Esophagus (tissue), 2 donors: ENCODE measurements at regions not wholly inside any gene's neighbourhood (a gene's known extent, or its start where the extent isn't known, plus 50 kb on each side); places are given as distances from the start of the nearest gene placed in this dataset.

Experiments
- H3K27ac ChIP-seq, 2 donors: one replicate each; pipeline ENCODE4 v1.5.1; 2013; ENCODE audit warnings: low read depth in 2 of 2, mild to moderate bottlenecking in 2 of 2, inconsistent platforms in 1 of 2, low read length in 1 of 2, moderate library complexity in 1 of 2
- H3K27me3 ChIP-seq, 2 donors: one replicate each; pipeline ENCODE4 v1.6.1; 2013; ENCODE audit warnings: low read length in 2 of 2, control low read depth in 1 of 2, mild to moderate bottlenecking in 1 of 2; ENCODE audit not compliant: insufficient read depth in 2 of 2, control insufficient read depth in 1 of 2
- H3K36me3 ChIP-seq, 2 donors: one replicate each; pipeline ENCODE4 v1.6.1; 2013; ENCODE audit warnings: low read length in 1 of 2; ENCODE audit not compliant: control insufficient read depth in 2 of 2, insufficient read depth in 2 of 2
- H3K4me1 ChIP-seq, 2 donors: one replicate each; pipeline ENCODE4 v1.6.1; 2013; ENCODE audit warnings: low read length in 1 of 2; ENCODE audit not compliant: control insufficient read depth in 2 of 2, insufficient read depth in 2 of 2
- H3K4me3 ChIP-seq, 2 donors: one replicate each; pipeline ENCODE4 v1.5.1; 2013; ENCODE audit warnings: low read length in 2 of 2, mild to moderate bottlenecking in 2 of 2, low read depth in 1 of 2, moderate library complexity in 1 of 2
- H3K9me3 ChIP-seq, 2 donors: one replicate each; pipeline ENCODE4 v1.6.1; 2013; ENCODE audit warnings: mild to moderate bottlenecking in 2 of 2, low read depth in 1 of 2, low read length in 1 of 2, moderate library complexity in 1 of 2; ENCODE audit not compliant: control insufficient read depth in 2 of 2, insufficient read depth in 1 of 2
- WGBS, 2 donors: extraction: QIAGEN DNeasy Blood & Tissue Kit; methylation state at CpG; one replicate each; pipeline ENCODE4 v1.1.7; 2013; 5-methylcytosine and 5-hydroxymethylcytosine counted together
- donor health status: healthy with polysubstance abuse.
- donor health status: Bipolar disorder and iron deficiency.

DNA sequence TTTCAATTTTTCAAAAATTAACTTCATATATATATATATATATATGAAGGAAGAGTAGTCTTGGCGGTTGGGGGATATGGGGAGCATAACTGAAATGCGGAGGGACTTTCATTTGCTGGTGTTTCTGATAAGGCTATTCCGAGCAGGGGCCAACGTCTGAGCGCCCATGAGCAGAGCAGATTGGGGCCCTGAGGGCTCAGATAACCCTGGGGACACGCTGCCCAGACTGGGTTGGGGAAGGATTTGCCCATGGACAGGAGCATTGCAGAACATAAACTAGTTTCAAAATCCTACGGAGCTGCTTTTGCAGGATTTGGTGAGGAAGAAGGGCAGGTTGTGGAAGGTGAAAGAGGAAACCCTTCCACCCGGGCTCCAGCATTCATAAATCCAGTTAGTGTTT is 240.2 kb downstream of the IRX1 start:
- H3K27me3 ChIP-seq: no peaks in the 10 kb centered on the region
- no peaks in the 10 kb centered on the region for H3K36me3 ChIP-seq
- H3K9me3 ChIP-seq: no peaks in the 10 kb centered on the region
- no peak overlapping the region for H3K27ac ChIP-seq
- no peaks in the 10 kb centered on the region for H3K4me1 ChIP-seq
- no peak overlapping the region for H3K4me3 ChIP-seq
- 76 to 84% methylated on average over 8 of the region's 8 CpGs for WGBS, 2 donors

DNA sequence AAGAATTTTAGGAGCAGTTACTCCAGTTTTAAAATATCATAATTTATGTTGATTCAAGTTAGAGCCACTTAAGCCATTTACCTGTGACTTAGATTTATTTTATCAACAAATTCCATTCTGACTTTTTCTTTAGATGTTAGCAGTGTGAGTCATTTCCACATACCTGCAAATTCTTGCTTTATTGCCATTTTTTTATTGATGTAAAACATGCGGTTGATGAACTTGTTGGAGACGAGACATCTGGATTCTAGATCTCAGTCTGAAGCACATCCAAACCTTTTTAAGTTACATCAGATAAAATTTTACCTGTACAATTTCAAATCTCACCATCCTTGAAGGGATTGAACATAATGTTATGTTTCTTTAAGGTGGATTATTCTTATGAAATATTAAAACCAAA is 240.9 kb downstream of the IRX1 start:
- no peaks in the 10 kb centered on the region for H3K4me1 ChIP-seq
- WGBS, 2 donors: 44 to 67% methylated on average over 2 of the region's 2 CpGs
- no peaks in the 10 kb centered on the region for H3K36me3 ChIP-seq
- no peaks in the 10 kb centered on the region for H3K27me3 ChIP-seq
- no peak overlapping the region for H3K4me3 ChIP-seq
- H3K9me3 ChIP-seq: no peaks in the 10 kb centered on the region
- no peak overlapping the region for H3K27ac ChIP-seq

DNA sequence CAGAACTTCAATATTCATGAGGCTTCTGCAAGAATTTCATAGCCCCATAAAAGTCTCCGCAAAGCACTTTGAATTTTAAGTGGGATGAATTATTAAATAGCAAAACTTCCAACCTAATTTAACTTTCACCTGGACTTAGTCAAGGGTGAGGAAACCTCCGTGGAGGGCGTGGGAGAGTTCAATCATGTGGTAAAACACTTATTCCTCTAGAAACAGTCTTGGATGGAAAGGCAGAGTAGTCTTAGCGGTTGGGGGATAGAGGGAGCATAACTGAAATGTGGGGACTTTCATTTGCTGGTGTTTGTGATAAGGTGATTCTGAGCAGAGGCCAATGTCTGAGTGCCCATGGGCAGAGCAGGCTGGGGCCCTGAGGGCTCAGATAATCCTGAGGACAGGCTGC is 241.9 kb downstream of the IRX1 start:
- no peaks in the 10 kb centered on the region for H3K4me1 ChIP-seq
- 84 to 92% methylated on average over 4 of the region's 4 CpGs for WGBS, 2 donors
- H3K36me3 ChIP-seq: no peaks in the 10 kb centered on the region
- no peak overlapping the region for H3K4me3 ChIP-seq
- no peaks in the 10 kb centered on the region for H3K9me3 ChIP-seq
- H3K27me3 ChIP-seq: no peaks in the 10 kb centered on the region
- no peak overlapping the region for H3K27ac ChIP-seq

DNA sequence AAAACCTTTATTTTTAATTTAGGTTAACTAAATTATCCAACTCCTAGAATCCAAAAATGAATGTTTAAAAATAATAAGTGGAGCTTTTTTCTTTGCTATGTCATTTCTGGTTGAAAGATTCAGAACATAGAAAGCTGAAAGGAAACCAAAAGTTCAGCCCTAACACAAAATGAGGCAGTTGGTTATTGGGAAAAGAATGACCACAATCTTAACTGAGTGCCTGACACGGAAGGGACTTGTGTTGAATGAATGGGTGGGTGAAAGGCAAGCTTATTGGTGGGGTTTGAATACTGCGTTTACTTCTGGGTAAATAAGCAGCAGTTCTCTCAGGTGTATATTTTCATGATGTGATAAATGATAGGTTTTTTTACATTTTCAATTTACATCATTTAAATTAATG is 243.5 kb downstream of the IRX1 start:
- H3K27me3 ChIP-seq: no peaks in the 10 kb centered on the region
- 71 to 81% methylated on average over 2 of the region's 2 CpGs for WGBS, 2 donors
- H3K27ac ChIP-seq: no peak overlapping the region
- H3K9me3 ChIP-seq: peaks cover 0 to 2% of the 10 kb centered on the region in 2 donors
- no peaks in the 10 kb centered on the region for H3K36me3 ChIP-seq
- H3K4me1 ChIP-seq: no peaks in the 10 kb centered on the region
- no peak overlapping the region for H3K4me3 ChIP-seq

DNA sequence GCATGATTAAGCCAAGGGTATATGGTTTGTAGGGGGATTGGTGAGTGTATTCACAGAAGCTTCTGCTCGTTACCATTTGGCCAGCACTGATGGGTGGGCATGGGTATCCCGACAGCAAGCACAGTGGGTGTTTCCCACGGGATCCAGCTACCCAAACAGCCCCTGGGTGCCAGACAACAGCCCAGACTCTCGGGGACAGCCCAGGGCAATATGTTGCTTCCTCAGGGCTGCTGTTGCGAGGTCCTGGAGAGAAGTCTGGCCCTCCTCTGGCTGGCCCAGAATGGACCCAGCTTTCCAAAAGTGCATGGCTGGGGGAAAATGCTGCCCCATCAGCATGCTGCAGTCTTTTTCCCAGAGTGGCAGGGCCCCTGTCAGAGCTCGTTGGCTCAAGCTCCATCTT is 247.0 kb downstream of the IRX1 start:
- Histone ChIP-seq H3K36me3 (no peaks in the 10 kb centered on the region), H3K4me3 (no peak overlapping the region), H3K4me1 (no peaks in the 10 kb centered on the region), H3K27ac (no peak overlapping the region), H3K27me3 (no peaks in the 10 kb centered on the region), H3K9me3 (peaks cover 0 to 4% of the 10 kb centered on the region in 2 donors)
- WGBS, 2 donors: 66 to 67% methylated on average over 6 of the region's 6 CpGs

DNA sequence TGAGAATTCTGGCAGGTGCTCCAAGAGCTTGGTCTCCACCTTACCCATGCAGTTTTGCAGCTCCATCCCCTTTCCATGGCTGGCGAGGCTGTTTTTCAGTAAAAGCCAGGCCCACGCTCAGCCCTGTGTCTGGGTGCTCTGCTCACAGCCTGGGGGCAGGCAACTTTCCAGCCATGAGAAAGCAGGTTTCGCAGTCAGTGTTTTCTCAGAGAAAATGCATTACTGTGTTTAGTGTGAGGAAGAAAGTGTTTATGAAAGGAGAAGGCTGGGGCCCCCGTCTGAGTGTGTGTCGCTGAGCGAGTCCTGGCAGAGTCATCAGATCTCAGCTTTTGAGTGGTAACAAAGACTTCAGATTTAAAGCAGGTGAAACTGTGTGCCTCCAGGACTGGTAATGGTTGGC is 248.1 kb downstream of the IRX1 start:
- H3K27ac ChIP-seq: no peak overlapping the region
- H3K4me1 ChIP-seq: no peaks in the 10 kb centered on the region
- WGBS, 2 donors: 39 to 50% methylated on average over 6 of the region's 6 CpGs
- H3K36me3 ChIP-seq: no peaks in the 10 kb centered on the region
- H3K27me3 ChIP-seq: no peaks in the 10 kb centered on the region
- no peak overlapping the region for H3K4me3 ChIP-seq
- H3K9me3 ChIP-seq: peaks cover 0 to 4% of the 10 kb centered on the region in 2 donors

DNA sequence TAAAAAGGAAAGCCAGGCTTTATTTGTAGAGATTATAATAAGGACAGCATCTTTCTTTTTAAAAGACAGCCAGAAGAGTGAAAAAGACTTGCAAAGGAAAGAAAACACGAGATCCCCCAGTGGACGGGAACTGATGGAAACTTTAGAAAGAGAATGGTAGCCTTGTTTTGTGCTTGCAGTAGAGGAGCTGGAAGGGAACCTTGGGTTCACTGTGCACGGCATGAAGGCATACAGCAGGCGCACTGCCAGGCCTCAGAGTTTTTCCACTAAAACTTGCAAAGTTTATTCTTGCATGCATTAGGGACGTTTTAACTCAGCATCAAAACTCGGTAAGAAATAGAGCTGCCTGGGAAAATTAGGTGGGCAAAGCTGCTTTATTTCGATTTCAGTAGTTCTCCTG is 248.6 kb downstream of the IRX1 start:
- H3K27me3 ChIP-seq: no peaks in the 10 kb centered on the region
- 73 to 76% methylated on average over 7 of the region's 7 CpGs for WGBS, 2 donors
- H3K4me1 ChIP-seq: no peaks in the 10 kb centered on the region
- H3K9me3 ChIP-seq: peaks cover 0 to 4% of the 10 kb centered on the region in 2 donors
- H3K27ac ChIP-seq: no peak overlapping the region
- no peaks in the 10 kb centered on the region for H3K36me3 ChIP-seq
- H3K4me3 ChIP-seq: no peak overlapping the region

DNA sequence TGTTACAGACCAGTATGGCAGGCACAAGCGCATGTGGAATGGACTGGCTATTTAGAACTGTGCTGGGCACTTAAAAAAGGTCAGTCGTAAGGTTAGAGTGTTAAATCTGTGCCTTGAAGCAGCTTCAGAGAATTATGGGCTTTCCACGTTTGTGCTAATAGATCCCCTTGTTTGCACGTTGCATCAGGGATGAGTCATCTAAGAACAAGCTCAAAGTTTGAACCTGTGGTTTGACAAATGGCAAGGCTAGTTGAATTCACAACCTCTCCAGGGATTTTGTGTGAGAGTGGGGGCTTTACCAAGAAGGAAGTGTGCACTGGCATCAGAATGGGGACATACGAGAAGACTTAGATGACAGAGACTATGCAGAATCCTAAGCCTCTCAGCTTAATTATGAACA is 249.6 kb downstream of the IRX1 start:
- Histone ChIP-seq H3K36me3 (no peaks in the 10 kb centered on the region), H3K9me3 (peaks cover 0 to 4% of the 10 kb centered on the region in 2 donors), H3K27me3 (no peaks in the 10 kb centered on the region), H3K4me3 (no peak overlapping the region), H3K27ac (no peak overlapping the region), H3K4me1 (no peaks in the 10 kb centered on the region)
- 49 to 77% methylated on average over 5 of the region's 5 CpGs for WGBS, 2 donors

DNA sequence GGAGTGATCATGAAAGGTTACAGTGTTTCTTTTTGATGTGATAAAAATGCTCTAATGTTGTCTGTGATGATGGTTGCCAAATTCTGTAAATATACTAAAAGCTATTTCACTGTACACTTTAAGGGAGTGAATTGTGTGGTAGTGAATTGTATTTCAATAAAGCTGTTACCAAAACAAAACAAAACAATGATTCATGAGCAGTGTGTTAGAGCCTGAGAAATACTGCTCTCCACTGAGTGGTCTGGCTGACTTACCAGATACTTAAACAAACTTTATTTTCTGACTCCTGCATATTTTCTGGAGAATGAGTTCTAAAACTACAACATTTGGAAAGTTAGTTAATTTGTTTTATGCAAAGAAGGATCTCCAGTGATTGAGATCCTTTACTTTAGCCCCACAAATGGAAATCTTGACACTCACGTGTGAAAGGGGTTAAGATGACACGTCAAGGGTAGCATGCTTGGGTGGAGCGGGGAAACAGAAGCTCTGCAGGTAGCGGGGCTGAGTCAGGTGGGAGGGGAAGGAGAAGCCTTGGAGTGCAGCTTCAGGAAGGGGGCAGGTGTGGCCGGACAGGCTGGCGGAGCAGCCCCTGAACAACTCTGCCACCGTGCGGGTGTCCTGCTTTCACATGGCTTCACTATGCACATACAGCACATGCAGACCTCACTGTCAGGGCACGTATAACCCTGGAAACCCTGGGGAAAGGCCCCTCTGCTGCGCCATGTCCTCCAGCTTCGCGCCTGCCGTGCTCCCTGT is 256.7 kb downstream of the IRX1 start:
- no peaks in the 10 kb centered on the region for H3K9me3 ChIP-seq
- H3K36me3 ChIP-seq: no peaks in the 10 kb centered on the region
- WGBS, 2 donors: 60 to 66% methylated on average over 13 of the region's 13 CpGs
- H3K4me3 ChIP-seq: no peak overlapping the region
- no peaks in the 10 kb centered on the region for H3K4me1 ChIP-seq
- H3K27me3 ChIP-seq: no peaks in the 10 kb centered on the region
- H3K27ac ChIP-seq: no peak overlapping the region

DNA sequence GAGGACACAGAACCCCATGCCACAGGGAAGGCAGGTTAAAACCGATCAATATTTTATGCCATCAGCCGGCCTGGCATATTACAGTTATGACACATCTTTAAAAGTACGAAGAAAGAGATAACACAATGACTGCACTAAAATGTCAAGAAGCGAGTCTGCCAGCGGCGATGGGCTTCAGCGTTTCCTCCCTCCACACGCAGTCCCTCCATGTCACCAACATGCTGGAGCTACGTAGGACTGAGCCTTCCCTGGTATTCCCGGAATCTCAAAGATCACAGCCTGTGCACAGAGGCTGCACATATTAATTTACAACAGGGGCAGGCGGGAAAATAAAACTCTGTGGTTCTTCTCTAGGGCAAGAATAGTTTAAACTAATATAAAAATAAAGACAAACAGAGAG is 257.7 kb downstream of the IRX1 start:
- H3K27me3 ChIP-seq: no peaks in the 10 kb centered on the region
- no peaks in the 10 kb centered on the region for H3K36me3 ChIP-seq
- H3K27ac ChIP-seq: no peak overlapping the region
- H3K4me3 ChIP-seq: no peak overlapping the region
- H3K9me3 ChIP-seq: no peaks in the 10 kb centered on the region
- no peaks in the 10 kb centered on the region for H3K4me1 ChIP-seq
- WGBS, 2 donors: 84 to 88% methylated on average over 11 of the region's 11 CpGs
